MV-4-11 (cell line): ENCODE measurements at regions not wholly inside any gene's neighbourhood (a gene's known extent, or its start where the extent isn't known, plus 50 kb on each side); places are given as distances from the start of the nearest gene placed in this dataset.

Source experiments
- DNase-seq: peaks from one replicate; lab custom pipeline; 2025; lab: John Stamatoyannopoulos, UW

- DNase-seq, result no peak
These were observed 501.5 kb downstream of the BCL11A start for GRCh38 chr2:60051991-60052390.

- DNase-seq, result no peak
These were observed 505.4 kb downstream of the BCL11A start for GRCh38 chr2:60047944-60048525.

- no peak for DNase-seq
These were observed 506.1 kb downstream of the BCL11A start for GRCh38 chr2:60047347-60047746.

- no peak for DNase-seq
These were observed 506.9 kb downstream of the BCL11A start for GRCh38 chr2:60046529-60046928.

- no peak for DNase-seq
These were observed 508.0 kb downstream of the BCL11A start for GRCh38 chr2:60045456-60045855.

- no peak for DNase-seq
These were observed 509.0 kb downstream of the BCL11A start for GRCh38 chr2:60044484-60044883.

- DNase-seq, result no peak
These were observed 511.4 kb downstream of the BCL11A start for GRCh38 chr2:60042023-60042422.

GRCh38 chr2:60033325-60033724, 520.1 kb downstream of the BCL11A start:
- DNase-seq, result no peak

GRCh38 chr2:60029566-60029883, 523.9 kb downstream of the BCL11A start:
- DNase-seq, result no peak

- no peak for DNase-seq
These were observed 524.4 kb downstream of the BCL11A start for GRCh38 chr2:60028849-60029565.

GRCh38 chr2:60025496-60025895, 528.0 kb downstream of the BCL11A start:
- DNase-seq, result no peak

GRCh38 chr2:60023256-60023985, 530.0 kb downstream of the BCL11A start:
- DNase-seq, result no peak

GRCh38 chr2:60007671-60008070, 545.8 kb downstream of the BCL11A start:
- DNase-seq, result no peak

GRCh38 chr2:60003076-60003475, 550.4 kb downstream of the BCL11A start:
- no peak for DNase-seq

- no peak for DNase-seq
These were observed 551.1 kb downstream of the BCL11A start for GRCh38 chr2:60002183-60002867.

GRCh38 chr2:60000686-60001085, 552.8 kb downstream of the BCL11A start:
- DNase-seq, result no peak

GRCh38 chr2:59998324-59998723, 555.1 kb downstream of the BCL11A start:
- no peak for DNase-seq

GRCh38 chr2:59997371-59997770, 556.1 kb downstream of the BCL11A start:
- no peak for DNase-seq

GRCh38 chr2:59996855-59997254, 556.6 kb downstream of the BCL11A start:
- no peak for DNase-seq

- DNase-seq, result no peak
These were observed 559.7 kb downstream of the BCL11A start for GRCh38 chr2:59993726-59994125.

- DNase-seq, result no peak
These were observed 565.1 kb downstream of the BCL11A start for GRCh38 chr2:59988341-59988740.

- DNase-seq, result no peak
These were observed 566.9 kb downstream of the BCL11A start for GRCh38 chr2:59986511-59986910.

- no peak for DNase-seq
These were observed 567.5 kb downstream of the BCL11A start for GRCh38 chr2:59985923-59986322.
